WI38 (cell line): ENCODE measurements at regions not wholly inside any gene's neighbourhood (a gene's known extent, or its start where the extent isn't known, plus 50 kb on each side); places are given as distances from the start of the nearest gene placed in this dataset.

Source experiments
- H3K4me3 ChIP-seq: 2 replicates; pipeline ENCODE4 v1.5.1; 2011; ENCODE audit warnings: low read depth, mild to moderate bottlenecking, control low read depth, low read length
- CTCF ChIP-seq: IDR thresholded peaks from 2 replicates; pipeline ENCODE4 v1.5.1; 2012; ENCODE audit warnings: low read depth, mild to moderate bottlenecking, control low read depth, low read length

DNA sequence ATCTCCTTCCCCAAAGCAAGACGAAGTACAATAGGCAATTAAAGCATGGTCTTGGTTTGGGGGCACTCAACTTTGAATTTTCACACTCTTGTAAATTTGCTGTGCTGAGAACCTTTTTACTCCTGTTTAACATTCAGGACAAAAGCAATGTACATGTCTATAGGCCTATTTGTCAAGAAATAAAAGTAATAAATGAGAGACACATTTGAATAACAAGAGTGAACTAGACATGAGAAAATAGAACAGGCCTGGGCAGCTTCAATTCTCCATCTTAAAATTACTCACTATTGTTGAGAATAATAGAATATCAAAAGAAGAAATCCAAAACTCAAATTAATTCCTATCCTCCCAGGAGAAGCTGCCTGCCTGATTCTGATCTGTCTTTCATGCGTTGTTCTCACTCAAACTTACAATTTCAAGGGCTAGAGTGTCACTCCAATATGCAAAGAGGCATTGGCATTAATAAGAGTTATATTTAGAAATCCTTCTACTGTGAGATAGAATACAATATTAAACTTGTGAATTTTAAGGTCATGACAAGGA is 192.9 kb upstream of the CCNG1 start:
- TF ChIP-seq CTCF: no peak

DNA sequence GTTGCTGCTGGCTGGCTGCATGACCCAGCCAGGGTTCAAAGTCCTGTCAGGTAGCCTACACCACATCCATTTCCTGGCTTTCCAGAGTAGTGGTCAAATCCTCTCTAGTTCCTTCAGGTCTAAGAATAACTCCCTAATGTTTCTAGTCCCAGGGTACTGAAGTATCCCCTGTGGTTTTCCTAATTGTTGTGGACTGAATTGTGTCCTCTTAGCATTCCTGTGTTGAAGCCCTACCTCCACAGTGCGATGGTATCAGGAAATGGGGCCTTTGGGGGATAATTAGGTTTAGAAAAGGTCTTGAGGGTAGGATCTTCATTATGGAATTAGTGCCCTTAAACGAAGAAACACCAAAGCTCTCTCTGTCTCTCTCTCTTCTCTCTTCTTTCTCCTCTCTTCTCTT is 191.8 kb upstream of the CCNG1 start:
- no peak for TF ChIP-seq CTCF
- H3K4me3 ChIP-seq: no peak overlapping the region

More for the DNA sequence above, 192.9 kb upstream of the CCNG1 start:
- H3K4me3 ChIP-seq: no peak overlapping the region

DNA sequence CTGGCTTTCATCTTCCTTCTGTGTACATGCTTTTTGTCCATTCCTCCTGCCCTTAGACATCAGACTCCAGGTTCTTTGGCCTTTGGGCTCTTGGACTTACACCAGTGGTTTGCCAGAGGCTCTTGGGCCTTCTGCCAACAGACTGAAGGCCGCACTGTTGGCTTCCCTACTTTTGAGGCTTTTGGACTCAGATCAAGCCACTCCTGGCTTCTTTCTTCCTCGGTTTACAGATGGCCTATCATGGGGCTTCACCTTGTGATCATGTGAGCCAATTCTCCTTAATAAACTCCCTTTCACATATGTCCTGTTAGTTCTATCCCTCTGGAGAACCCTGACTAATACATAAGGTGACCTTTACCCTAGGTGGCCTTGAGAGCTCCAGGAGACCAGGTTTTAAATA is 189.1 kb upstream of the CCNG1 start:
- H3K4me3 ChIP-seq: no peak overlapping the region
- no peak for TF ChIP-seq CTCF

- no peak for TF ChIP-seq CTCF
- no peak overlapping the region for H3K4me3 ChIP-seq
These were observed 188.5 kb upstream of the CCNG1 start for GRCh38 chr5:163248871-163249270.

- TF ChIP-seq CTCF: no peak
- no peak overlapping the region for H3K4me3 ChIP-seq
These were observed 184.4 kb upstream of the CCNG1 start for GRCh38 chr5:163252950-163253349.

GRCh38 chr5:163259495-163259894 is 177.9 kb upstream of the CCNG1 start:
- H3K4me3 ChIP-seq: no peak overlapping the region
- TF ChIP-seq CTCF: no peak

GRCh38 chr5:163260471-163260870 is 176.9 kb upstream of the CCNG1 start:
- H3K4me3 ChIP-seq: no peak overlapping the region
- no peak for TF ChIP-seq CTCF
